Heart left ventricle (tissue), 16 donors: ENCODE measurements at regions not wholly inside any gene's neighbourhood (a gene's known extent, or its start where the extent isn't known, plus 50 kb on each side); places are given as distances from the start of the nearest gene placed in this dataset.

Experiments
- ATAC-seq, 4 donors: fragments of 200-7000 bp; cut with Tn5 transposase; one replicate each; pipeline ENCODE4 v1.9.1; 2020 to 2022; ENCODE audit warnings: moderate library complexity in 4 of 4, mild to moderate bottlenecking in 3 of 4, moderate number of reproducible peaks in 1 of 4
- DNase-seq, 5 donors: peaks; one replicate each; pipeline ENCODE4 v3.0.0-alpha.2; 2020
- H3K27ac ChIP-seq, 12 donors: fragments of 200-600 bp; sonication (generic) in 4 of 12; one replicate each; pipeline versions ENCODE4 v1.5.0 to v1.8.0; 2016 to 2022; ENCODE audit warnings: mild to moderate bottlenecking in 2 of 12
- H3K27me3 ChIP-seq, 9 donors: fragments of 200-600 bp; sonication (generic) in 2 of 9; one replicate each; pipeline versions ENCODE4 v1.5.1 to v1.8.0; 2016 to 2022; ENCODE audit warnings: mild to moderate bottlenecking in 3 of 9
- H3K36me3 ChIP-seq, 9 donors: fragments of 200-600 bp; sonication (generic) in 2 of 9; one replicate each; pipeline versions ENCODE4 v1.5.0 to v1.8.0; 2018 to 2022; ENCODE audit warnings: mild to moderate bottlenecking in 2 of 9
- H3K4me1 ChIP-seq, 12 donors: fragments of 200-600 bp; sonication (generic) in 4 of 12; one replicate each; pipeline versions ENCODE4 v1.5.0 to v1.8.0; 2016 to 2022; ENCODE audit warnings: mild to moderate bottlenecking in 3 of 12
- H3K4me3 ChIP-seq, 12 donors: fragments of 200-600 bp; sonication (generic) in 4 of 12; one replicate each; pipeline versions ENCODE4 v1.5.0 to v1.8.0; 2017 to 2022; ENCODE audit warnings: mild to moderate bottlenecking in 9 of 12, moderate library complexity in 4 of 12
- H3K9me3 ChIP-seq, 12 donors: fragments of 200-600 bp; sonication (generic) in 4 of 12; one replicate each; pipeline versions ENCODE4 v1.5.0 to v1.8.0; 2016 to 2022; ENCODE audit warnings: mild to moderate bottlenecking in 1 of 12
- CTCF ChIP-seq, 12 donors: fragments of 200-600 bp; sonication (generic) in 4 of 12; IDR thresholded peaks; one replicate each; pipeline versions ENCODE4 v1.5.0 to v1.8.0; 2018 to 2022; ENCODE audit warnings: antibody characterized with exemption in 12 of 12, mild to moderate bottlenecking in 5 of 12
- POLR2A ChIP-seq, 2 donors: fragments of 450-650 bp; IDR thresholded peaks; one replicate each; pipeline ENCODE4 v1.6.1; 2017; ENCODE audit warnings: antibody characterized with exemption in 2 of 2, mild to moderate bottlenecking in 2 of 2, moderate library complexity in 2 of 2
- WGBS, 4 donors: extraction: QIAGEN DNeasy Blood & Tissue Kit in 2 of 4; methylation state at CpG; one replicate each; pipeline versions ENCODE4 v1.1.5 to v1.1.7; 2013 to 2018; 5-methylcytosine and 5-hydroxymethylcytosine counted together
- intact Hi-C, 10 donors: fragments of 100-400 bp; cut with DNase I; formaldehyde crosslinking; loops; one replicate each; pipeline versions ENCODE4 v1.11.1 to v1.14.2; 2022
- donor health status: ischemic (EF 13 %, LVEDD 7.1; RV severe dilation, severe dysfunction).
- donor health status: healthy with polysubstance abuse.
- donor health status: DM: no; HTN: yes; CAD: no.
- donor health status: DM: no; HTN: no; CAD: no.
- donor health status: ischemic (EF 25% LVEDD 6.9; RV normal size, moderate dysfunction).
- donor health status: ischemic (EF 25% LVEDD 5.7; RV mildly dilated, moderate dysfunction).
- donor health status: healthy.
- donor health status: DM: yes; HTN: yes; CAD: no.
- donor health status: ischemic (EF 35%, LVEDD 5.7; RV mildly dilated, moderate dysfunction).
- donor health status: nonischemic (EF 11% LVEDD 7.7; RV severe dilation, severe dysfunction).
- donor health status: DM: yes; HTN: yes; CAD: no.
- donor health status: PGD.
- donor health status: ischemic (EF 29% LVEDD 5.4; RV normal size, mild dysfunction).
- donor health status: nonischemic (EF 23%, LVEDD 6.1; RV moderate dilation, normal function).

- peak; percentile 22 to 77 (median 60) for ATAC-seq
- Histone ChIP-seq H3K4me1 (peaks cover 0 to 47% (median 33%) of the 10 kb centered on the region in 12 donors), H3K27me3 (no peaks in the 10 kb centered on the region), H3K27ac (peak overlapping the region; percentile 3 to 76 (median 55)), H3K4me3 (no peak overlapping the region), H3K36me3 (no peaks in the 10 kb centered on the region), H3K9me3 (no peaks in the 10 kb centered on the region)
- intact Hi-C loops = loop anchor here (5.0 to 10.0 kb wide), 16 partner anchors 125 to 1455 kb away; partner anchors contain the start of gene KLF6 (in 2 of the 10)
- no peak for TF ChIP-seq POLR2A (IDR thresholded peaks at IDR 0.05)
- no peak for TF ChIP-seq CTCF (IDR thresholded peaks at IDR 0.05)
- 31 to 55% (median 47%) methylated on average over 3 of the region's 3 CpGs for WGBS, 4 donors
- DNase-seq = peak in 1 of 5 donors; percentile 47
These were observed 176.0 kb upstream of the AKR1E2 start for GRCh38 chr10:4649886-4650508.

GRCh38 chr10:4649471-4649870, 176.5 kb upstream of the AKR1E2 start:
- H3K4me1 ChIP-seq = peaks cover 0 to 47% (median 33%) of the 10 kb centered on the region in 12 donors
- no peaks in the 10 kb centered on the region for H3K9me3 ChIP-seq
- TF ChIP-seq CTCF (IDR thresholded peaks at IDR 0.05) = no peak
- no peaks in the 10 kb centered on the region for H3K36me3 ChIP-seq
- H3K4me3 ChIP-seq = no peak overlapping the region
- no peaks in the 10 kb centered on the region for H3K27me3 ChIP-seq
- ATAC-seq (no peak), DNase-seq (no peak)
- H3K27ac ChIP-seq = peak overlapping the region; percentile 3 to 69 (median 54)
- intact Hi-C loops = loop anchor here in 2 of 10 donors (10.0 kb wide), 2 partner anchors 125 to 135 kb away; no protein-coding TSS in a partner anchor

- ATAC-seq = peak in 1 of 4 donors; percentile 16
- H3K27me3 ChIP-seq = no peaks in the 10 kb centered on the region
- peak overlapping the region in 9 of 12 donors; percentile 3 to 69 (median 49) for H3K27ac ChIP-seq
- intact Hi-C loops = loop anchor here in 2 of 10 donors (10.0 kb wide), 2 partner anchors 124 to 134 kb away; no protein-coding TSS in a partner anchor
- no peak for DNase-seq
- WGBS, 4 donors = 66 to 86% (median 79%) methylated on average over 3 of the region's 3 CpGs
- no peaks in the 10 kb centered on the region for H3K36me3 ChIP-seq
- peaks cover 0 to 47% (median 33%) of the 10 kb centered on the region in 12 donors for H3K4me1 ChIP-seq
- TF ChIP-seq CTCF (IDR thresholded peaks at IDR 0.05) = no peak
- H3K4me3 ChIP-seq = no peak overlapping the region
- H3K9me3 ChIP-seq = no peaks in the 10 kb centered on the region
These were observed 177.0 kb upstream of the AKR1E2 start for GRCh38 chr10:4648999-4649398.

- peak overlapping the region in 9 of 12 donors; percentile 5 to 50 (median 24) for H3K27ac ChIP-seq
- TF ChIP-seq POLR2A (IDR thresholded peaks at IDR 0.05) (no peak), CTCF (IDR thresholded peaks at IDR 0.05) (no peak)
- no peak overlapping the region for H3K4me3 ChIP-seq
- WGBS, 4 donors = 43 to 60% (median 47%) methylated on average over 3 of the region's 3 CpGs
- DNase-seq = no peak
- H3K36me3 ChIP-seq = no peaks in the 10 kb centered on the region
- intact Hi-C loops = loop anchor here in 2 of 10 donors (10.0 kb wide), 2 partner anchors 122 to 132 kb away; no protein-coding TSS in a partner anchor
- peak in 1 of 4 donors; percentile 38 for ATAC-seq
- no peaks in the 10 kb centered on the region for H3K27me3 ChIP-seq
- no peaks in the 10 kb centered on the region for H3K9me3 ChIP-seq
- H3K4me1 ChIP-seq = peaks cover 0 to 45% (median 33%) of the 10 kb centered on the region in 12 donors
These were observed 178.8 kb upstream of the AKR1E2 start for GRCh38 chr10:4647109-4647785.
